Ishikawa (cell line): ENCODE measurements at regions not wholly inside any gene's neighbourhood (a gene's known extent, or its start where the extent isn't known, plus 50 kb on each side); places are given as distances from the start of the nearest gene placed in this dataset.

Experiments used
- CEBPB ChIP-seq: IDR thresholded peaks from 2 replicates; pipeline ENCODE4 v1.6.1; 2012
- CREB1 ChIP-seq: IDR thresholded peaks from 2 replicates; pipeline ENCODE4 v1.6.1; 2012; ENCODE audit warnings: low read depth
- EGR1 ChIP-seq: IDR thresholded peaks from 2 replicates; pipeline ENCODE4 v1.6.1; 2012
- EP300 ChIP-seq: IDR thresholded peaks from 2 replicates; pipeline ENCODE4 v1.6.1; 2012; ENCODE audit warnings: borderline replicate concordance
- FOXM1 ChIP-seq: IDR thresholded peaks from 2 replicates; pipeline ENCODE4 v1.6.1; 2012; ENCODE audit warnings: low read depth, borderline replicate concordance
- MAX ChIP-seq: IDR thresholded peaks from 2 replicates; pipeline ENCODE4 v1.6.1; 2012
- NFIC ChIP-seq: IDR thresholded peaks from 2 replicates; pipeline ENCODE4 v1.6.1; 2012
- RAD21 ChIP-seq: IDR thresholded peaks from 2 replicates; pipeline ENCODE4 v1.6.1; 2012; ENCODE audit warnings: low read depth
- TAF1 ChIP-seq: IDR thresholded peaks from 2 replicates; pipeline ENCODE4 v1.6.1; 2012; ENCODE audit warnings: low read depth, mild to moderate bottlenecking
- TCF12 ChIP-seq: IDR thresholded peaks from 2 replicates; pipeline ENCODE4 v1.6.1; 2012; ENCODE audit warnings: low read depth
- TEAD4 ChIP-seq: IDR thresholded peaks from 2 replicates; pipeline ENCODE4 v1.6.1; 2012
- YY1 ChIP-seq: IDR thresholded peaks from 2 replicates; pipeline ENCODE4 v1.6.1; 2012; ENCODE audit warnings: low read depth
- ZBTB7A ChIP-seq: IDR thresholded peaks from 2 replicates; pipeline ENCODE4 v1.6.1; 2012; ENCODE audit warnings: low read depth
- TF ChIP-seq, protein P1 (sequence below): IDR thresholded peaks from 2 replicates; pipeline ENCODE4 v1.6.1; 2012; ENCODE audit warnings: low read depth, mild to moderate bottlenecking
- TF ChIP-seq, protein P2 (sequence below): IDR thresholded peaks from 2 replicates; pipeline ENCODE4 v1.6.1; 2012

- TF ChIP-seq RAD21 (no peak), TAF1 (no peak), YY1 (no peak), CREB1 (no peak), CEBPB (no peak; the same call in 1 of the 2 replicates)
- TF ChIP-seq, protein P1, sequence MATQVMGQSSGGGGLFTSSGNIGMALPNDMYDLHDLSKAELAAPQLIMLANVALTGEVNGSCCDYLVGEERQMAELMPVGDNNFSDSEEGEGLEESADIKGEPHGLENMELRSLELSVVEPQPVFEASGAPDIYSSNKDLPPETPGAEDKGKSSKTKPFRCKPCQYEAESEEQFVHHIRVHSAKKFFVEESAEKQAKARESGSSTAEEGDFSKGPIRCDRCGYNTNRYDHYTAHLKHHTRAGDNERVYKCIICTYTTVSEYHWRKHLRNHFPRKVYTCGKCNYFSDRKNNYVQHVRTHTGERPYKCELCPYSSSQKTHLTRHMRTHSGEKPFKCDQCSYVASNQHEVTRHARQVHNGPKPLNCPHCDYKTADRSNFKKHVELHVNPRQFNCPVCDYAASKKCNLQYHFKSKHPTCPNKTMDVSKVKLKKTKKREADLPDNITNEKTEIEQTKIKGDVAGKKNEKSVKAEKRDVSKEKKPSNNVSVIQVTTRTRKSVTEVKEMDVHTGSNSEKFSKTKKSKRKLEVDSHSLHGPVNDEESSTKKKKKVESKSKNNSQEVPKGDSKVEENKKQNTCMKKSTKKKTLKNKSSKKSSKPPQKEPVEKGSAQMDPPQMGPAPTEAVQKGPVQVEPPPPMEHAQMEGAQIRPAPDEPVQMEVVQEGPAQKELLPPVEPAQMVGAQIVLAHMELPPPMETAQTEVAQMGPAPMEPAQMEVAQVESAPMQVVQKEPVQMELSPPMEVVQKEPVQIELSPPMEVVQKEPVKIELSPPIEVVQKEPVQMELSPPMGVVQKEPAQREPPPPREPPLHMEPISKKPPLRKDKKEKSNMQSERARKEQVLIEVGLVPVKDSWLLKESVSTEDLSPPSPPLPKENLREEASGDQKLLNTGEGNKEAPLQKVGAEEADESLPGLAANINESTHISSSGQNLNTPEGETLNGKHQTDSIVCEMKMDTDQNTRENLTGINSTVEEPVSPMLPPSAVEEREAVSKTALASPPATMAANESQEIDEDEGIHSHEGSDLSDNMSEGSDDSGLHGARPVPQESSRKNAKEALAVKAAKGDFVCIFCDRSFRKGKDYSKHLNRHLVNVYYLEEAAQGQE, result no peak
These were observed 756.5 kb upstream of the KLHL1 start for GRCh38 chr13:70864731-70865130.

GRCh38 chr13:70856711-70857110 lies 748.5 kb upstream of the KLHL1 start:
- TF ChIP-seq MAX (no peak), CREB1 (no peak), TAF1 (no peak), TCF12 (no peak), EGR1 (no peak), RAD21 (no peak), TEAD4 (no peak), YY1 (no peak), FOXM1 (no peak), ZBTB7A (no peak), CEBPB (no peak), NFIC (no peak)
- TF ChIP-seq, protein P2, sequence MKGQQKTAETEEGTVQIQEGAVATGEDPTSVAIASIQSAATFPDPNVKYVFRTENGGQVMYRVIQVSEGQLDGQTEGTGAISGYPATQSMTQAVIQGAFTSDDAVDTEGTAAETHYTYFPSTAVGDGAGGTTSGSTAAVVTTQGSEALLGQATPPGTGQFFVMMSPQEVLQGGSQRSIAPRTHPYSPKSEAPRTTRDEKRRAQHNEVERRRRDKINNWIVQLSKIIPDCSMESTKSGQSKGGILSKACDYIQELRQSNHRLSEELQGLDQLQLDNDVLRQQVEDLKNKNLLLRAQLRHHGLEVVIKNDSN, result no peak

- TF ChIP-seq RAD21 (no peak), MAX (no peak), NFIC (no peak), YY1 (no peak), EP300 (no peak), CREB1 (no peak), EGR1 (no peak)
These were observed 747.8 kb upstream of the KLHL1 start for GRCh38 chr13:70856025-70856424.

DNA sequence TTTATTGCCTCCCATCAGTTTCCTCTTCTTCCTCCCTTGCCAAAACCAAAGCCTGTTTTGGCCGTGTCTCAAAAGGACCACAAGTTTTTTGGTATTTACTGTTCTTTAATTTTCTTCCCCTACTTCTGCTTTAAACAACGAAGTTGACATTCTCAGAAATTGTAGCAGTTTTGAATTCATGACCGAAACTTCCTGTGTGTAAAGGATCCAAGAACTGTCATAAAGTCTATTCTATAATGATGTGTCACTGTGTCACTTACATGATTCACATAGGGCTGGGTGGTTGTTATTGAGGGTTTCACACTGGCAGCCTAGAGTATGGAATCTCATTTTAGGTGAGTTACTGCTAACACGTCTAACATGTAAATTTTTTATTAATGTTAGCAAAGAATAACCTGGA lies 741.0 kb upstream of the KLHL1 start:
- no peak for TF ChIP-seq TAF1
- no peak for TF ChIP-seq YY1
- no peak for TF ChIP-seq MAX
- TF ChIP-seq CREB1, result no peak
- TF ChIP-seq, protein P2, result no peak
- TF ChIP-seq, protein P1, result no peak
- TF ChIP-seq ZBTB7A, result no peak
- TF ChIP-seq NFIC, result no peak

DNA sequence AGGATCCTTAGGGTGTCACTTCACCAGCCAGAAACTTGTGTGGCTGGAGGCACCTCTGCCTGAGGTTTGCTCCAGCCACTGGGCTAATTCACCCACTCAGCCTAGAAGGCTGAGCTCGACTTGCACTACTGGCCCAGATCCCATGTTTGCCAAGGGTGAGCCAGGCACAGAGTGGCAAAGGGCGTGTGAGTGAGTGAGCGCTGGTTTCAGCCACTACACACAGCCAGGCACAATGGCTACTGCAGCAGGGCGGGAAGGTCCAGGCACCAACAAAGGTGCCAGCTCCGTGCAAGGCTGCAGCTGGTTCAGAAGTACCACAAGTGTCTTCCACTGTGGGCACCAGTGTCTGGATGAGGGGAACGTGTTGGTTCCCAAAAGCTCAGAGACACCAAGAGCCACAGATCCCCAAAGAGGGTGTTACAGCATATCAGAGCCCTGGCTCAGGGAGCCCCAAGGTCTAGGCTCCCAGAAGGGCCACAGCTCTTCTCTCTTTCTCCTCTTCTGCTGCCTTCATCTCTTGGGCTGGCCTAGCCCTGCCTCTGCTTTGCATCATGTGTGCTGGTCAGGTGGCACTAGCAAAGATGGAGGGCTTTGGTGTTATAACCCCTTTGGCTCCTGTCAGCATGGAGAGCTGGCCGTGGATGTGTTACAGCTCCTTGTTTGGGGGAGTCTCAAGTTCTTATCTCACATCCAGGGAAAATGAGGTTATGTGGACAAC lies 736.3 kb upstream of the KLHL1 start:
- TF ChIP-seq TEAD4 (no peak), ZBTB7A (no peak), RAD21 (no peak), NFIC (no peak), FOXM1 (no peak), EP300 (no peak), TAF1 (no peak), CEBPB (no peak), YY1 (no peak), CREB1 (no peak), TCF12 (no peak), EGR1 (no peak), MAX (no peak)
- TF ChIP-seq, protein P2, result no peak
- TF ChIP-seq, protein P1, result no peak
